GM18868 (cell line): ENCODE measurements at regions not wholly inside any gene's neighbourhood (a gene's known extent, or its start where the extent isn't known, plus 50 kb on each side); places are given as distances from the start of the nearest gene placed in this dataset.
"Not testable (repeated sequence)": the region's sequence is repeated elsewhere in the genome, so short reads cannot be mapped to it uniquely, and the experiment has no call there.

Source experiments
- ATAC-seq: cut with Tn5 transposase; IDR thresholded peaks from one replicate; pipeline ENCODE4 v1.9.1; 2021; ENCODE audit warnings: mild to moderate bottlenecking, moderate library complexity; ENCODE audit not compliant: unreplicated experiment

GRCh38 chr3:164927728-164928127, 150.6 kb downstream of the SI start:
- ATAC-seq = no peak

GRCh38 chr3:164918905-164919304, 159.4 kb downstream of the SI start:
- no peak for ATAC-seq

- no peak for ATAC-seq
These were observed 165.4 kb downstream of the SI start for GRCh38 chr3:164912916-164913315.

- no peak for ATAC-seq
These were observed 174.4 kb downstream of the SI start for GRCh38 chr3:164903820-164904451.

- ATAC-seq = no peak
These were observed 181.0 kb downstream of the SI start for GRCh38 chr3:164897342-164897741.

DNA sequence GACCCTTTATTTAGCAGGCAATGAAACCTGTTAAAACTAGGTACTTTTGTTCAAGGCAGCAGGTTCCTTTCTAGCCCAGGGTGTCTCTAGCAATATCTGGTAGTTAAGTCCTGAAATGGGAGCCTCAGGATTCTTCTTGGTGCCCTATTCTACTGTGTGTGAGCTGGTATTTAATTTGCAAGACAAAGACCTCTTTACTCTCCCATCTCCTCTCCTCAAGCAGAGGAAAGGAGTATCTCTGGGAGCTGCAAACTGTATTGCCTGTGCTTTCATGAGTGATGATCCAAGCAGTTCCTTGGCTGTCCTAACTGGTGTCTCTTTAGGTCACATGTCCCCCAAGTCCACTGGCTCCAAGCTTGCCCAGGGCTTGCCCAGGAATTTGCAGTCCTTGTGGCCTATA, 188.2 kb downstream of the SI start:
- no peak for ATAC-seq

DNA sequence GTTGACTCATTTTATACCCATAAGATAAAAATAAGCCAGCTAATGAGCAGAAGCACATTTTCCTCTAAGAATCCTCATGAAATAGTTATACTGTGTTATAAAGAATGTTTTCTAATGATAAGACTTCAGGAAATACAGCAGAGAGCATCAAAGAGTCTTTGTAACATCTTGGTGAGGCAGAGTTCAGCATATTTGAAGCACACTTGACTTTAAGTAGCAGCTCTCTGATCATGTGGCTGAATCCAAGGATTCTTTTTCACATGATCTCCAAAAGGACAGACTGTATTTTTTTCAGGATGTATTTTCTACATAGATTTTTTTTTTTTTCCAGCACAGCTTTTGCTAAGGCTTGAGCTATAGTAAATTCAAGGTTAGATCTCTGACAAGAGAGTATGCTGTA, 195.1 kb downstream of the SI start:
- no peak for ATAC-seq

- no peak for ATAC-seq
These were observed 199.1 kb downstream of the SI start for GRCh38 chr3:164879201-164879600.

DNA sequence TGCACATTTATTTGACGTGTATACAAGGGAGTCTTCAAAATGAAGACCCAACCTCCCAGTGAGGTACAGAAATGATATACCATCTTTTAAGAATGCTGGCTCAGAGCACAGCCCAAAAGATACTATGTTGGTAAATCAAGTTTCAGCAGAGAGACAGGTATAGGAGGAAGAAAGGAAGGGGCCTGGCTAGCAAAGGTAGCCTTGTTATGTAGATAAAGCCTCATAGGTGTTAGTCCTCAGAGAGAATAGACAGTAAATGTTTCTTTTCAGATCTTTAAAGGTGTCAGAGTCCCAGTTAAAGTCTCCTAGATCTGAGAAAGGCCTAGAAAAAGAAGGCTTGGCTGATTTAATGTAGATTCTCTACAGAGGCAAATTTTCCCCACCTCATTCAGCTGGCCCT, 213.8 kb downstream of the SI start:
- ATAC-seq = no peak

- ATAC-seq = no peak
These were observed 225.4 kb downstream of the SI start for GRCh38 chr3:164852866-164853265.

- no peak for ATAC-seq
These were observed 226.4 kb downstream of the SI start for GRCh38 chr3:164851905-164852304.

GRCh38 chr3:164851204-164851603, 227.1 kb downstream of the SI start:
- ATAC-seq = no peak

DNA sequence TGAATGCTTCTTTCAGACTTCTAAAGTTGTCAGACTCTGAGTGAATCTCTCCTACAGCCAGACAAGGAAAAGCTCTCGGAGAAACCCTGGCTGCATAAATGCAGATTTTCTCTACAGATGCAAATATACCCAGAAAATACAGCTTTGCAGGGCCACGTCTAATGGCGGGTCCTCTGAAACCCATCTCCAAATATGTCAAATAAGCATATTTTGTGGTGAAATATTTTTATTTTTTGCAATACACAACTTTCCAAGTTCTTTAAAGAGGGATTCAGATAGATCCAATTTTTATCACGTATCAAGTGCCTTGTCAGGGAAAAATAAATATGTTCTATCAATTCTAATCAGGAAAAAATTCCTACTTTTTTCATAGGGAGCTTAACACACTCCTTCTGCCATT, 229.4 kb downstream of the SI start:
- ATAC-seq = no peak

DNA sequence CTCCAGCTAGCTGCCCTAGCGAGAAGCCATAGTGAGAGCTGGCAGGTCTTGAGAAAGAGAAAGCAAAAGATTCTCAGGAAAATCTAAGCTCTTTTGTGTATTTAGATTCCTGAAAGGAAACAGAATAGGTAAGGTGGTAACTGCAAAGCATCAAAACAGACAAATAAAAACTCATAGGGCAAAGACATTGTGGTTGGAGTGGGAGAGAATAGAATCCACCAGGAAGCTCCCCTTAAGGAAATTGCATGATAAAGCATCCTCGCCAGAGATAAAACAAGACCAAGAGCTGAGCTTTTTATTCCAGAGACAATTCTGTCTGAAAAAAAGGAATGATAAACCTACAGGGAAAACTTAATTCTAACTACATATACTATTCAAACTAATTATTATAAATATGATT, 232.6 kb downstream of the SI start:
- ATAC-seq = no peak

- no peak for ATAC-seq
These were observed 246.1 kb downstream of the SI start for GRCh38 chr3:164832216-164832615.

DNA sequence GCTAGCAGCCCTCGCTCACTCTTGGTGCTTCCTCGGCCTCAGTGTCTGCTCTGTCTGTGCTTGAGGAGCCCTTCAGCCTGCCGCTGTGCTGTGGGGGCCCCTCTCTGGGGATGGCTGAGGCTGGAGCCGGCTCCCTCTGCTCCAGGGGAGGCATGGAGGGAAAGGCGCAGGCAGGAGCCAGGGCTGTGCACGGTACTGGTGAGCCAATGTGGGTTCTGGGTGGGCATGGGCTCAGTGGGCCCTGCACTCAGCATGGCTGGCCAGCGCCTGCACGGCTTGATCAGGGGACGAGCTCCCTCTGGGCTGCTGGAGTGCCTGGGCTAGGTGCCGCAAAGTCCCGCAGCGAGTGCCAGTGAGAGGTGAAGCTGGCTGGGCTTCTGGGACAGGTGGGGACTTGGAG, 260.0 kb downstream of the SI start:
- no peak for ATAC-seq

DNA sequence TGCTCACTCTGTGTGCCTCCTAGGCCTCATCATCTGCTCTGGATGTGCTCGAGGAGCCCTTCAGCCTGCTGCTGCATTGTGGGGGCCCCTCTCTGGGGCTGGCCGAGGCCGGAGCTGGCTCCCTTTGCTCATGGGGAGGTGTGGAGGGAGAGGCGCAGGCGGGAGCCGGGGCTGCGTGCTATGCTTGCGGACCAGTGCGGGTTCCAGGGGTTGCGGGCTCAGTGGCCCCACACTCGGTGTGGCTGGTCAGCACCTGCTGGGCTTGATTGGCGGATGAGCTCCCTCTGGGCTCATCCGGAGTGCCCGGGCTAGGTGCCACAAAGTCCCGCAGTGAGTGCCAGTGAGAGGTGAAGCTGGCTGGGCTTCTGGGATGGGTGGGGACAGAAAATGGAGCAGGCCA, 264.2 kb downstream of the SI start:
- ATAC-seq = no peak

- ATAC-seq = no peak
These were observed 266.3 kb downstream of the SI start for GRCh38 chr3:164812042-164812441.

GRCh38 chr3:164806188-164806587, 272.1 kb downstream of the SI start:
- ATAC-seq = no peak

DNA sequence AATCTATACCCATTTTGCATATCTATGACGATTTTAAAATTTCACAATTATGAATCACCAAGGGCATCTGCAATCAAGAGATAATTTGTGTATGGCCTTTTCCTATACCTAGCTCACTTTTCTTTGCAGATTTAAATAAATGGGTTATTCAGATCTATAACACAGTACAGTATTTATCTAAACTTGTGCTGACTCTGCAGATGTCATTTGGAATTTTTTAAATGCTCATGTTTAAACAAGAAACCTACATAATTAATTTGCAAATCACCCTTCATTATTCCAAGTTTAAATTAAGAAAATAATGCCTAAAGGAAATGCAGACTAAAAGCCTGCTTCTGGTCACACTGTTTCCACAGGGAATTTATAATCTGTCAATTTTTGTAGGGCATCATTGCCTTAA, 284.2 kb downstream of the SI start:
- no peak for ATAC-seq

- no peak for ATAC-seq
These were observed 287.0 kb downstream of the SI start for GRCh38 chr3:164791263-164791662.

GRCh38 chr3:164784407-164784806, 293.9 kb downstream of the SI start:
- ATAC-seq = not testable (repeated sequence)

GRCh38 chr3:164781755-164782154, 296.5 kb downstream of the SI start:
- no peak for ATAC-seq
